ENCODE measurements at regions not wholly inside any gene's neighbourhood (a gene's known extent, or its start where the extent isn't known, plus 50 kb on each side); places are given as distances from the start of the nearest gene placed in this dataset.

- TF ChIP-seq CTCF (IDR thresholded peaks at IDR 0.05), result no peak
- TF ChIP-seq POLR2A (IDR thresholded peaks at IDR 0.05), result no peak
Observed at GRCh38 chr10:30765616-30766015, 136.1 kb upstream of the LYZL2 start.
